Head of caudate nucleus (tissue), 42 donors: ENCODE measurements at regions not wholly inside any gene's neighbourhood (a gene's known extent, or its start where the extent isn't known, plus 50 kb on each side); places are given as distances from the start of the nearest gene placed in this dataset.

ENCODE experiments used
- DNase-seq, 42 donors: peaks; one replicate each; pipeline versions ENCODE4 v3.0.0 to v3.0.0-alpha.2; 2020 to 2021; ENCODE audit warnings: mixed read lengths in 7 of 42
- intact Hi-C: fragments of 100-400 bp; cut with DNase I; formaldehyde crosslinking; loops from one replicate; pipeline ENCODE4 v1.15.0; 2022

DNA sequence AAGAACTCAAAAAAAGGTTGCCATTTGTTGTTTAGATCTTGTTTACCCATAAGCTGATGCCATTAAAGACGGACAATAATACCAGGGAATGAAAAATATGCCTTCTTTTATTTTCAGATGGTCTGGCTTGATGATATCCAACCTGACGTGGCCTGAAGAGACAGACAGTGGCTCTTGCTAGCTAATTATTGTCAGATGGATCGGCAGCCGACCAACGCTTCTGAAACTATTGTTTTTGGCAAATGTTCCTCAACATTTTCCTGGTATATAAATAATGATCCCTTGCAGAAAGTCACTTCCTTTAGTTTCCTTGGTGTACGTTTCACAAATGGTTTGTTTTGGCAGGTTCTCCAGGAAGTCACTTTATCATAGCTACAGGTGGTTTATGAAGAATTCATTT is 290.9 kb upstream of the TSHZ2 start:
- intact Hi-C loops: no loop called here
- no peak for DNase-seq

DNA sequence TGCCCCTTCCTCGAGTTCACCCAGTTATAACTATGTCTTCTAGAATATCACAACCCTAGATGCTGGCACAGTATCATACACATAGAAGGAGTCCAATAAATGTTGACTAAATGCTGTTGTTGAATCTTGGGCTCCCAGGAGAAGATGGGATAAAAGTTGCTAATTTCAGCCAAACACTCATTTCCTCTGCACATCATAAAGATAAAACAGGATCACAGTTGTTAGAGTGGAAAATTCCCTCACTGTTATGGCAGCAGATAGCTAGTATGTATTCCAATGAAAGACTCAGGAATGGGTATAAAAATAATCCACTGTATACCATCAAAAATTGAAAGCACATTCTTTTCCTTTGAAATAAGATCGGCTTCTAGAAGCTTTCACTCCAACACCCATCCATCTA is 294.9 kb upstream of the TSHZ2 start:
- intact Hi-C loops: no loop called here

DNA sequence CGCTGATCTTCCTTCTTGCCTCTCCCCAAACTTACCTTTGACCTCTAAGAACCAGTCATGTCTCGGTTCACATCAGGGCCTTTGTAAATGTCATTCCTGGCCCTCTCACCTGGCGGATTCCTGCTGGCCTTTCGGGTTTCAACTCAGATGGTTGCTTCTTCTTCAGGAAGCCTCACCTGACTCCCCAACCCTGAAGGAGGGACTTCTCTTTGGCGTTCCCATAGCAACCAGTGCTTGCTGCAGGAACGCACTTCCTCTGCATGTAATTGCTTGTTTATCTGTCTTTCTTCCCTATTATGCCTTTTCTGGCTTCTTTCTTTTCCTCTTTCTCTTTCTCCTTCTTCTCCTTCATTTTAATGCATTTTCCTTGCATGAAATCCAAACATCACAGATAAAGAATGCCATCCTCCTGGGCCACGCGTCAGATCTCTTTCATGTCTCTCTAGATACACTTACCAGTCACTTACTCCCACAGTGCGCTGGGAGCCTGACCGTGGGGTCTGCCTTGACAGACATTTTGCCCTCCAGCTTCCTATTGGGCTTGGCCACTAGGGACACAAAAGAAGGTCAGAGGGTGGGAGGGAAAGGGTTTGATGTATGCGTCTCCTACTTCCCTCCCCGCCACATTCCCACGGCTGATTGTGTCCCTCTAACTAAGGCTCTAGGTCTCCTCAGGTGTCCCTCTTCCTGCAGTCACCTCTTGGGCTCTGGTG is 295.7 kb upstream of the TSHZ2 start:
- intact Hi-C loops: no loop called here
- no peak for DNase-seq

More for the DNA sequence above, 294.9 kb upstream of the TSHZ2 start:
- DNase-seq: no peak

DNA sequence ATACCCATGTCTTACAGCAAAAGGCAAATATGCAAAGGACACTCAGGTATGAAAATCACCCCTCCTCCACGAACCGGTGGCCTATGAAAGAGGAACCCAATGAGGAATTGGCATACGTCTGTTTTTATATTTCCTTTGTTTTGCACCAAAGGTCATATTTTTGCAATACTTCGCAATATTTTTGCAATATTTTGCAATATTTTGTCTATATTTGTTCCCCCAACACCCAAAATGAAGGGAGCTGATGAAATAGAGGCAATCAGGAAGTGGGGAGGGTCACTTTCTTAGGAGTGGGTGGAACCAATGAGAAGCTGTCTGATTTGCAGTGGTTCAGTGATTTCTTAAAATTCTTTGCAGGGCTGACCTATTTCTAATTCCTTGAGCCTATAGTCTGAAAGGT is 296.8 kb upstream of the TSHZ2 start:
- intact Hi-C loops: no loop called here
- DNase-seq: no peak

DNA sequence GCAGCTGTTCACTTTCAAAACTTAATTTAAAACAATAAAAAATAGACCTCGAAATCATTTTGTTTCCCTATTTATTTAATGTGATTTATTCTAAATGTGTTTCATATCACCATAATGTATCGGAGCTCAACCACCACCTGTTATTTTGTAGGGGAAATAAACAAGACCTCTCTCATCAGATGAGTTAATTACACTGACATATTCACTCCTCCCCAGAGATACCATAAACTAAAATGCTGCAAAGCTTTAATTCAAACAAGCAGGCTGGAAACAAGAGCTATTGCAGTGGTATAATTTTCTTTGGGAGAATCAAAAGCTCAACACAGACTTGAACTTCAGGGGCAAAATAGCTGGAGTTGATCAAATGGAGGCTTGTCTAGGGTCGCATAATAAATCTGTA is 303.5 kb upstream of the TSHZ2 start:
- no peak for DNase-seq
- intact Hi-C loops: no loop called here

DNA sequence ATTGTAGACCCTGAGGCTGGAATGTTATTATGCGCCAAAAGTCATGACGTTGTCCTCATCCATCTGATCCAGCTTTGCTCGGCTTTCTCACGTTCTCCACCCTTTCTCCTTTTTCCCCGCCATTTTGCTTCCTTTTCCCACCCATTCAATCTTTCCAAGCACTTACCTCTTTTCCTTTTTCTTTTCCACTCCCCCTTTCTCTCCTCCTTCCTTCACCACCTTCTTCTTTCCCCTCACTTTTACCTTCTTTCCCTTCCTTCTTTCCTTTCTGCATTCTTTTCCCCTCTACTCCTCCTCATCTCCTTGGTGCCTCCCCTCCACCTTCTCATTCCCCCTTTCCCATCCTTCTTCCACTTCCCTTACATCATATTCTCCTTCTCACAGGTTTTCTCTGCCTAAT is 304.8 kb upstream of the TSHZ2 start:
- intact Hi-C loops: no loop called here
- no peak for DNase-seq

DNA sequence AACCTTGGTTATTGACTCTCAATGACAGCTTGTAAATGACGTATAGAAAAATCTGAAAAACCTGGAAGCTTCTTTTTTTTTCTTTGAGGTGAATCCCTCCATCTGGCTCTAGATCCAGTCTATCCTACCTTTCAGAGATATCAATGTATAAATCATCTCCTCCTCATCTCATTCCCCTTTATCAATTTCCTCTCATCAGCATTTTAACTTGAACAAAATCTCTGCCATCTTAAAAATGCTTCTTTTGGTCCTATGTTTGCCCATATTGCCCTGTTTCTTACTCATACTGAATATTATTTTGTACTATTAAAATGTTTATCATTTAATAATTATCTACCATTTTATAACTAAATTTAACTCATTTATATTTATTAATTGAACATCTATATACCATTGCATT is 306.7 kb upstream of the TSHZ2 start:
- DNase-seq: no peak
- intact Hi-C loops: no loop called here

DNA sequence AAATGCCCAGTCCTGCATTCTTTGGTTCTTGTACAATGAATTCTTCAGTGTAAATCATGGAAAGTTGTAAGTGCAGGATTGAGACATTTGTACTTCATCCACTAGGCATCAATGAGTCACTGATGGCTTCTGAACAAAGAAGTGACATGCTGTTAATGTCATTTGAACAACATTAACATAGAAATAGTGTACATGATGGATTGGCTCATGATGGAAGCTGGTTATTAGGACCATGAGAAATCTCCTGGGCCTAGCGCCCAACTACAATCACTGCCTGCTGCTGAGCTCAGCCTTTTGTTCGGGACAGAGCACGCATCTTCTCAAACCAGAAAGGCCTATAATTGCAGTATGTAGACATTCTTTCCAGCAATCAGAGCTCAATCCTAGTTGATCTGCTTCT is 316.8 kb upstream of the TSHZ2 start:
- DNase-seq: no peak
- intact Hi-C loops: no loop called here

DNA sequence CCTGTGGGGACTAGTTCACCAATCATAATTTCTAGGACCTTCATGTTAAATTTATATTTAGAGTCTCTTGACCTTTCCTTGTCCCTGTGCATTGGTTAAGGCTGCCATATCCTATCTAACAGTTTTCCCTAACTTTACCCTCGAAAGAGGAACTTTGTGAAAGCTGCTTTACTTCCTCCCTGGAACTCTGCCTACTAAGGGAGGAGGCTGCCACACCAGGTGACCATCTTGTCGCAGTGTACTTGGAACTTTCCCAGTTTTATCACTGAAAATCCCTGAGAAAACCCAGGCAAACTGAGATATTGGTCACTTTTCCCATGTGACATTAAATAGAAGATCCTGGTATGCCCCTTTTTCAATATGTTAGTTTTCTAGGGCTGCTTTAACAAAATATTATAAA is 317.6 kb upstream of the TSHZ2 start:
- no peak for DNase-seq
- intact Hi-C loops: no loop called here

DNA sequence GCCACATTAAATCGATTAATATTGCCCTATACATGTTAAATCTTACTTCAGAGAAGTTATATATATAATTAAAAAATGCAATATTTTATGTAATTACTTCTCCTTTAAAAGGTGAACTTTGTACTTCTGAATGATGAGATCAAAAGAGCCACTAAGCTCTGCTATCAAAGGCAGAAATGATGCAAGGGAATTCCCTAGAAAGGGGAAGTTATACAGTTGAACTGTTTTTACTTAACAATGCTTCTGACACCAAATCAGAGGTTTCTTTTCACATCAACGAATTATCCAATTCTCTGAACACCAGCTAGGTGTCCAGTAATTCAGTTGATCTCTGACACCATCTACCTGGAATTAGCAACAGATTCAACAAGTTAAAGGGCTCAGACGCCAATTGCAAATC is 319.9 kb upstream of the TSHZ2 start:
- DNase-seq: no peak
- intact Hi-C loops: no loop called here

DNA sequence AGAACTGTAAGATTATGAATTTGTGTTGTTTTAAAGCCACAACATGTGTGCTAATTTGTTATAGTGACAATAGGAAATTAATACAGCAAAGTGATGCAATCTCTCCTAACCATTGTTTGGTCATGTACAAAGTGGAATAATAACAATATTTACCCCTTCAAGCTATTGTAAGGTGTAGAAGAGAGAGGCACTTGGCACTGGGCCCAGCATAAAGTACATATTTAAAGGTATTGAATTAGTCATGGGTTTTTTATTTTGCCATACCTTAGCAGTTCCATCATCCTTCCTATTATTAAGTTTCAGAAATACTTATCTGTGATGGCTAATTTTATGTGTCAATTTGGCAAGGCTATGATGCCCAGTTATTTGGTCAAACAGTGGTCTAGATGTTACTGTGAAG is 322.4 kb upstream of the TSHZ2 start:
- intact Hi-C loops: no loop called here
- DNase-seq: no peak

DNA sequence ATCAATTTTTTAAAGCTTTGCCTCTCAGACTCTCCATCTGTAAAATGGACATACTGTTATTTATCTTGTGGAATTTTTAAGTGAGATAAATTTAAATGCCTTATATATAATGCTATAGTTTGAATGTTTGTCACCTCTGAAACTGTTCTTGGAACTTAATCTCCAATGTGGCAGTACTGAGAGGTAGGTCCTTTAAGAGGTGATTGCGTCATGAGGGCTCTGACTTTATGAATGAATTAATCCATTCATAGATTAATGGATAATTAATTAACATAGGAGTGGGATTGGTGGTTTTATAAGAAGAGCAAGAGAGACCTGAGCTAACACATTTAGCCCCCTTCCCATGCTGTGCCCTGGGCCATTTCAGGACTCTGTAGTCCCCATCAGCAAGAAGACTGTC is 326.3 kb upstream of the TSHZ2 start:
- DNase-seq: no peak
- intact Hi-C loops: no loop called here

DNA sequence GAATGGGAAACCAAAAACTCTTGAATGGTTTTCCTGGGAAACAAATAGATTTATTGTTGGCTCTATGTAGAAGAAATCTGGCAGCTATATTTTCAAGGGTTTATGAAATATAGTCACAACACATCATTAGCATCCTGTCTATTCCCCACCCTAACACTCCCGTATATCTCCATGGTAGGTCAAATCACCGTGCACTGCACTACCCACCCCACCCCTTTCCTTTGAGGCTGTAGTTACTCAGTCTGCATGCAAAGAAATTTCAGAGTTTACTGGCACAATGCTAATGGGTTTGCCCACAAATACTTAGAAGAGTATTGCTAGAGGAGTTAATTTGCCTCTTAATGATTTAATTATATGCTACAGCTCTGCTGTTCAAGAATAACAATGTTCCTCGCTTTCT is 329.1 kb upstream of the TSHZ2 start:
- intact Hi-C loops: no loop called here
- DNase-seq: no peak

DNA sequence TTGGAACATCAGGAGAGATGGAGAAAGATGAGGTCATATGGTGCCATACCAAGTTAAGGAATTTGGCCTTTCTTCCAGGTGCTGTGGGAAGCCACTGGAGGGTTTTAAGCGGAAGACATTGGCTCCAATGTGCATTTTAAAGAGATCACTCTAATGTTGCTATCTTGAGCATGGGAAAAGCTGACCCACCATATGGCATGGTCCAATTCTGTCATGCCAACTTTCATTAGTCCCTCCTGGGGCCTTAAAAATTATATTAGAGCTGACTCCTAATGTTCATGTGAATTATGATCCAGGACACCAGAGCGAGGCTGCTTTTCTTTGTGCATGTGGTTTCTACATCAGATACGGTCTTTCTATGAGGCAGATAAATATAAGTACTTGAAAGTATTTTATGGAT is 335.0 kb upstream of the TSHZ2 start:
- intact Hi-C loops: no loop called here
- no peak for DNase-seq

DNA sequence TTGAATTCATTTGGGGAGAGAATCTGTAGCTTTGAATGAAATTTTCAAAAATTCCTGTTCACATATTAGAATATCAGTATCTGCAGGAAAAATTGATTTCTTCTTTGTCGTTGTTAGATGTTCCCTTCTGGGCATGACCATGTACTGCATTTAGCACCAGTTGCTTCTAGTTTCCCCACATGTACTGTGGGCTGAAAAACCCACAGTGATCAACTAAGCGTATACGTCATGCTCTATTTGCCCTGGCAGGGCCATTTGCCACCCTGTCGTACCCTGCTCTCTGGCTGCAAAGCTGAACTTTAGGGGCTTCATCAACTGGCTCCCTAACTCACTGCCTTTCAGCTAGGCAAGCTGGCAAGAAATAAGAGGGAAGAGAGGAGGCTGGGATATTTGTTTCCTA is 340.7 kb upstream of the TSHZ2 start:
- no peak for DNase-seq
- intact Hi-C loops: no loop called here

DNA sequence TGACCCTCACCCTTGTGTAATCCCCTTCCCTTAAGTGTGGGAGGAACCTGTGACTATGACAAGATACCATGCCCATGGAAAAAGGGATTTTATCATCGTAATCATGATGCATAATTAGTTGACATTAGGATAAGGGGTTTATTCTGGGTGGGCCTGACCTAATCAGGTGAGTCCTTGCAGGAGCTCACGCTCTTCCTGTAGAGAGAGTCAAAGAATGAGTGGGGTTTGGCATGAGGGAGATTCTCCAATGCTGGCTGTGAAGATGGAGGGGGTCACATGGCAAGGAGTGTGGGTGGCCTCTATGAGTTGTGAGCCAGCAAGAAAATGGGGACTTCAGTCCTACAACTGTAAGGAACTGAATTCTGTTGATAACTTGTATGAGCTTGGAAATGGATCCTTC is 342.0 kb upstream of the TSHZ2 start:
- DNase-seq: no peak
- intact Hi-C loops: no loop called here

DNA sequence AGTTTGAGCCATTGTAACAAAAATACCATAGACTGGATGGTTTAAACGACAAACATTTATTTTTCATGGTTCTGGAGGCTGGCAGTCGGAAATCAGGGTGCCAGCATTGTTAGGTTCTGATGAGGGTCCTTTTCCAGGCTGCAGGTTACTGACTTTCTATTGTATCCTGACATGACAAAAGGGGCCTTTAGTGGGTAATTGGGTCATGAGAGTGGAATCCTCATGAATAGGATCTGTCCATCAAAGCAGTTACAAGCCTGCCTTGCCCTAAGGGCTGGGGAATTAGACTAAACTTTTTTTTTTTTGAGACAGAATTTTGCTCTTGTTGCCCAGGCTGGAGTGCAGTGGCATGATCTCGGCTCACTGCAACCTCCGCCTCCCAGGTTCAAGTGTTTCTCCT is 347.9 kb upstream of the TSHZ2 start:
- no peak for DNase-seq
- intact Hi-C loops: no loop called here

DNA sequence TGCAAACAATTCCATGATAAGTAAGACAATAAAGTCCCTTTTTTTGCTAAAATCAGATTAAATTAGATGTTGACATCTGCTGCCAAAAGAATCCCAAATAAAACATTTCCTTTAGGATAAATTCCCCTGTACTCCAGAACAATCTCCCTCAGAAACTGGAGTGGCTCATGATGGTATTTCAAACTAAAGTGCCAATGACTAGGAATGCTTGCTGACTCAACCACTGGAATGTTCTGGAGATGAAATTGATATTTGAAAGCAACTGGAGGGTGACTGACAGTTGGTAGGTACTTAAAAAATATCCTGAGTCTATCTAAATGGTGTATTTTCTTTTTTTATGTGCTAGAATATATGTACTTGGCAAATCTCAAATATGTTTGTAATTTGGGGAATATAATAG is 350.1 kb upstream of the TSHZ2 start:
- intact Hi-C loops: no loop called here
- no peak for DNase-seq

DNA sequence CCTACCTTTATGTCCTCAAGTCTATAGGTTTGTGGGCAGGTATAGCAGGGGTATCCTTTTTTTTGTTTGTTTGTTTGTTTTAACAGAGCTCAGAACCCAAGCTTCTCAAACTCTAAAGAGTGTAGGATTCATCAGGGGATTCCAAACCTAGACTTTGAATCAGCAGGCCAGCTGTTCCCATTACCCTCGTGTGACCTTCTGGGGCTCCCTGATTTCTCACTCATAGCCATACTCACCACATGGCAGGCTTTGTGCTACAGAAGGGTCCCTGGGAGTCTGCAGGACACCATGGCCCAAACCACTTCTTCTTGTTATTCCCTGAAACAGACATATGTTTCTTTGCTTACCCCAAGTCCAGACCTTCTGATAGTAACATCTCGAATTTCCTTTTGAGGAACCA is 350.8 kb upstream of the TSHZ2 start:
- intact Hi-C loops: no loop called here
- no peak for DNase-seq

DNA sequence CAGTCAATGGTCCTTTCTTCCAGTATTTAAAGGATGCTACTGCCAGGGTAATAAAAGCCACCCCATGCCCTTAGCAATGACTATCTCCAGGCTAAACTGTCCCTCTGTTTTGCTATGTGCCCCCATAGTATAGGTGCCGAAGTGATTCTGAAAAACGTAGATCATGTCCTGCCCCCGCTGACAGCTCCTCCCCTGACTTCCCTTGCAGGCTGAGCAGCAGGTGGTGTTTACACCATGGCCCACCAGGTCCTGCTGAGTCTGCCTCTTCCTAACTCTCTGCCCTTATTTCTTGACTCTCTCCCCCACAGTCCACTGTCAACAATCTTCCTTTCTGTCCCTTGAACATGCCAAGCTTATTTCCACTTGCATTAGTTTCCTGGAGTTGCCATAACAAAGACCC is 352.5 kb upstream of the TSHZ2 start:
- intact Hi-C loops: no loop called here
- DNase-seq: no peak

DNA sequence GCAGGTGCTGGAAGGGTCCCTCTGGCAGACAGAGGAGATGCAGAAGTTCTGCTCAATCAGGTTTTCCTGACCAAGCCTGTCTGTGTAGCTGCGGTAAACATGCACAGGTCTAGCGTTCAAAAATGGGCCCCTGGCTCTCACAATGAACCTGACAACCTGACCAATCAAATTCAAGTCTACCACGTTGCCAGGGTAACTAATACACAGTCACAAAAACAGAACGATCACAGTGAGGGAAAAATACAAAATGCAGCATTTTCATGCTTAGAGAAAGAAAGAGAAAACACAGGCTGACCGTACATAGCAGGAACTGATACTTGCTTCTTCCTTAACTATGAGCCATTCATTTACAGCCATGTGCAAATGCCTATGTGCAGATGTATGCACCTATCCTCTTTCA is 353.1 kb upstream of the TSHZ2 start:
- intact Hi-C loops: no loop called here

DNA sequence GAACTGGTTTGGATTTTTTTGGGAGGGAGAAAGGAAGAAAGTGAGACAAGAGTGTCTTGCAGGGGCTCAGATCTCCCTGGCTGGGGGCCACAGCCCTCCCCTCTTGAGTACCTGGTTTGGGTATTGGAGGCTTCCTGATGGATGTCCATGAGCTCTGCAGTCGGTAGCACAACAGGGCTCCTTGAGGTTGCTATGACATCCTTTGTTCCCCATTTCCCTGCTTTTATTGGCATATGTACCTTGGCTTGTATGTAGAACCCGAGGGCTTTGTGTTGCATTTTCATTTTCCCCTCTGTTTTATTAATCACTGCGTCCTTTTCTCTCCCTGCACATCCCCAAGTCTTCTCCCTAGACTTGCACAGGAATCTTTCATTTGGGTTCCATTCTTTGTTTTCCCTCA is 355.5 kb upstream of the TSHZ2 start:
- no peak for DNase-seq
- intact Hi-C loops: no loop called here

More for the DNA sequence above, 353.1 kb upstream of the TSHZ2 start:
- no peak for DNase-seq
